ENCODE measurements at regions not wholly inside any gene's neighbourhood (a gene's known extent, or its start where the extent isn't known, plus 50 kb on each side); places are given as distances from the start of the nearest gene placed in this dataset.

GRCh38 chr11:42824067-42824466 lies 487.7 kb upstream of the API5 start:
- TF ChIP-seq CTCF (IDR thresholded peaks at IDR 0.05) (no peak), EP300 (IDR thresholded peaks at IDR 0.05) (no peak)
